ENCODE measurements at regions not wholly inside any gene's neighbourhood (a gene's known extent, or its start where the extent isn't known, plus 50 kb on each side); places are given as distances from the start of the nearest gene placed in this dataset.

DNA sequence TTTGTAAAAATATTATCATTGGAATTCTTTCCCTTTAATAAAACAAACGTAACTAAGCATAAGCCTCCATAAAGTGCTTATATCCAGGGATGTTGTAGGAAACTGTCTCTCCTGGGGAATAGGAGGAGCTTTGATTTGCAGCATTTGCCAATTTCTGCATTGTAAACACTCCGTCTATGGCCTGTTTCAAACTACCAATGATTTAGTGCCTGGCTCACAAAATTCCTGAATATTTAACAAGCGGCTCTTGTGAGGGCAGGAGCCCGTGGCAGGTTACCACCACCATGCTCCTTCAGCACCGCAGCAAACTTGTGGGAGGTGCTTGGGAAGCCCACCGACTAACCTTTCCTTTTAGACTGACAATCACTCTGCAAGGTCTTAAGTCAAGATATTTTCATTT is 520.3 kb downstream of the SOX11 start:
- no peak for DNase-seq

DNA sequence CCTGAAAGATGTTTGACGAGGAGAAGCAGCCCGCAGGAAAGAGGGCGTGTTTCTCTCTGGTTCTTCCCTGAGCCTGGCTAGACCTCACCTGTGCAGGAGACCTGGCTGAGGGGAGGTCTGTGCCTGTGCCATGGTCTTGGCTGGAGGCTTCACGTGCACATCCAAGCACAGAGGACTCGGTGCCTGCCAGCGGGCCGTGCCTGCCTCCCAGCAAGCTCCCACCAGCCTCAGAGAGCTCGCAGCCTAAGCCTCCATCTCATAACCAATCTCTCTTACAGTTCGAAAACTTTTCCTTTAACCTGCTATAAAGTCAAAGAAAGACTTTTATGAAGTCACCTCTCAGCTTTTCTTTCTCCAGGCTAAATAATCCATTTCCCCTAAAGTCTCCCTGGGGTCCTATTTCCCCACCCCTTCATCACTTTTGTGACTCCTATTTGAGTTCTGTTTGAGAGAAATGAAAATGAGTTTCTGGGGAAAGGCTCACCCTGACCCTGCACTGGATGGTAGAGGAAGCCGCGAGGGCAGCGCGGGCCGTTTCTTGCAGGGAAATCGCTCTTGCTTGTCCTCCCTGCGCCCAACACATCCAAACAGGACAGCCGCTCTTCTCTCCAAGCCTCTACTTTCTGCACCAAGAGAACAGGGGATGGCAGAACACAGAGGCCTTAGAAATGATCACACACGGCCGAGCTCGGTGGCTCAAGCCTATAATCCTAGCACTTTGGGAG is 521.0 kb downstream of the SOX11 start:
- no peak for DNase-seq

GRCh38 chr2:6214471-6214870 is 522.3 kb downstream of the SOX11 start:
- DNase-seq = no peak

- no peak for DNase-seq
Observed at GRCh38 chr2:6215053-6215452, 522.9 kb downstream of the SOX11 start.

DNA sequence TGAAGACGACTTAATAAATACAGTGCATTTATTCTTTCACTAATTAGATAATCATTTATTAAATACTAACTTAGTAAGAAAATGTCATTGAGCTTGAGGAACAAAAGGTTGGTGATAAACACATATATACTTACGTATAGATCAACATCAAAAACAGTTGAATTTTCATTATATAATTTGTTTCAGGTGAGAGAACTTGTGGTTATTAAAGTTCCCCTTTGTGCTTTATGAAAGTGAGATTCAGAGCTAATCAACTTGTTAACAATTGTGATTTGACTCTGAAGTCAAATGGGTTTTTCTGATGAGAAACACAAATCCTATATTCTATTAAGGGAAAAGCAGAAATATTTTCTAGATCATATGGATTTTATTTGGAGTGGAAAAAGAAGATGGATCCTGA is 524.0 kb downstream of the SOX11 start:
- DNase-seq = no peak

- no peak for DNase-seq
Observed at GRCh38 chr2:6218926-6219325, 526.7 kb downstream of the SOX11 start.

GRCh38 chr2:6219906-6220305 is 527.7 kb downstream of the SOX11 start:
- no peak for DNase-seq

GRCh38 chr2:6222296-6222695 is 530.1 kb downstream of the SOX11 start:
- no peak for DNase-seq

- peak; percentile 49 for DNase-seq
Observed at GRCh38 chr2:6224267-6224666, 532.1 kb downstream of the SOX11 start.

- no peak for DNase-seq
Observed at GRCh38 chr2:6228251-6228650, 536.1 kb downstream of the SOX11 start.

GRCh38 chr2:6231166-6231565 is 539.0 kb downstream of the SOX11 start:
- no peak for DNase-seq

GRCh38 chr2:6233993-6234392 is 541.8 kb downstream of the SOX11 start:
- DNase-seq = no peak

DNA sequence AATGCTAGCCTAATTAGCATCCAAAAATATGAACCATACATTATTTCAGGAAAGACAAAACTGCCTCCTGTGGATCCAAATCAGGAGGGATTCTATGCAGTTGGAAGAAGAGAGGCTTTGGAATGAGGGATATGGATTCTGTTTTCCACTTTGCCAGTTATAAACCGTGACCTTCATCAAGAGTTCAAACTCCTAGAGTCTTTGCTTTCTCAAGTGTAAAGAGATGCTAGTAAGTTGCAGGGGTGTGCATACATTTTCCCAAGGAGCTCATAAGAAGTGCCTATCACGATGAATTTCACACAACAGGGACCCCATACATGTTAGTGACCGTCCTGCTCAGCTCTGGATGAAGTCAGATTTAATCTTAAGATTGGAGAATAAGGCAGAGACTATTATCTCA is 542.5 kb downstream of the SOX11 start:
- no peak for DNase-seq

GRCh38 chr2:6236317-6236716 is 544.1 kb downstream of the SOX11 start:
- no peak for DNase-seq

DNA sequence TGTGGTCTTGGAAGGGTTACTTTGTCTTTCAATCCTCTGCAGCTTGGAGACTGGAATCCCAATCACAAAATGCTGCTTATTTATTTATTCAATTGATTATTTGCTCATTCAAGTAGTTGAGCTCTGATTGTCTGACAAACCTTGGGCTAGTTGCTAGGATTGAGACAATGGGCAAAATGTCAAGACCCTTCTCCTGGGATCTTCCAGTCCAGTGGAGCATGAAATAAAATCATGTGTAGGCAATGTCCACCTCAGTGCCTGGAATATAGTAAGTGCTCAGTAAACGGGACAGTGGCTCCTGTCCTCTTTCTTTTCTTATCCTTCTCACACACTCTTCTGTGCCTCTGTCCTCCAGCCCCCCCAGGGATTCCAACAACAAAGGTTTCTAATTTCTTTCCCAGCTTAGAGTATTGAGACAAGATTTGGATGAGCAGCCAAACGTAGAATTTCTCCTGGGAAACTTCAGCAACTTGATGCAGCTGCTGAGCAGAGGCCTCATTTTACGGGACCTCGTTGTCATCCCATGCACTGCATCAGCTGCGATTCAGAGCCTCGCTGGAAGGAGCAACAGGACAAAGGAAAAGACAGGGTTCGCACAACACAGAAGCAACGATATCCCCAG is 545.0 kb downstream of the SOX11 start:
- no peak for DNase-seq

- DNase-seq = no peak
Observed at GRCh38 chr2:6249557-6249956, 557.4 kb downstream of the SOX11 start.

DNA sequence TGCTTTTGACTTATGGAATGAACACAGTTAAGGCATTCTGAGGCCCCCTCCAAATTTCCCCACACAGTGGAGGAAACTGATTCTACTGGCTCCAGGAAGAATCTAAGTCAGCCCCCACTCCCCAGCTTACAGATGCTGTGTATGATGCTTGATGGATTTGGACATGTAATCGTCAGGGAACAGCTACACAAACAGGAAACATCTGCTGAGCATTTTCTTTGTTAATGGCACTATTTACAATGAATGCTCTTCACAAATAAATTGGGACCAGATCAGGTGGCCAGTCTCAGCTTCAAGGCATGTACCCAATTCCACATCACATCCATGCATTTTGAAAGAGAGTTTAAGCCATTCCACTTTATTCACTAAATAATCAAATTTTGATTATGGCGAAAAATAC is 562.3 kb downstream of the SOX11 start:
- no peak for DNase-seq

DNA sequence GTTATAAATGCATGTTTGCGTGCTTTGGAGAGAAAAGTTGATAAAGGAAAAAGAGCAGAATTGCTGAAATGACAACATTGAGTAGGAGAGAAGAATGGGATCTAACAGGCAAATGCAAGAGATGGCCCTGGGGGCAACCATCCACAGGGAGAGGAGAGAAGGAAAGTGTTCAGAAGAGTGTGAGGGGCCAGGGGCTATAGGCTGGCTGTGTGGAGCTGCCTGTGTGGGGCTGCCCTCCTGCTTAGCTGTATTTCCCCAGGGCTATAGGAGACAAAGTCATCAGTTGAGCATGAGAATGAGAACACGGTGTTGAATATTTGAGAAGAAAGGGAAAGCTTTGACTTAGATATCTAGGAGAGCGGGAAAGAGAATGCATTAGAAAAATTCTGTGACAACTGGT is 572.0 kb downstream of the SOX11 start:
- DNase-seq = no peak

DNA sequence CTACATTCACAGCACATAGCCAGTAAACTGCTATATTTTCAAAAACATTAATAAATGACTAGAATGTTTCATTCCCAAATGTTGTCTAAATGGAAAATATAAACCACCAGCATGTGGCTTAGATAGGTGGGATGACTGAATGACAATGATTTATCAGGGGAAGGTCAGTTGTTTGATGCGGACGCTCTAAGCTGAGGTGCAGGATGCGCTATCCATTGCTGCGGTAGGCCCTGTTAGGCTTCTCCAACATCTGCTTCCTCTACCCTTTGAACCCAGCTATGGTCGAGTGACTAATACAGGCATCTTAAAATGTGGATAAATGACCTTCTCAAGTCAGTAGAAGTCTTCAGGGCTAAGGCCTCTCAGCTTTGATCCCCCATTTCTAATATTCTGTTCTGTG is 584.2 kb downstream of the CMPK2 start:
- DNase-seq = no peak

DNA sequence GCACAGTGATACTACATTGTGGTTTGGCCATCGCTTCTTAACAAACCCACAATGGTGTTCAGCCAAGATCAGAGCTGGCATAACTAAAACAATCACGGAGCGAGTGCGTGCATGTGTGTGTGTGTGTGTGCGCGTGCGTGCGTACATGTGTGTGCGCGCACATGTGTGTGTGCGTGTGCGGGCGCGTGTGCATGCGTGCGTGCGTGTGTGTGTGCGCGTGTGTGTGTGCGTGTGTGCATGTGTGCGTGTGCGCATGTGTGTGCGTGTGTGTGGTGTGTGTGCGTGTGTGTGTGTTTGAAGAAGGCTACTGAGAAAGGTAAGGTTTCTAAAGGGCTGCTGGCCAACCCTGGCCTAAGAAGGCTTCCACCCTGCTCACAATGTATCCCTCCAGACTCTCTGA is 582.4 kb downstream of the CMPK2 start:
- DNase-seq = no peak

DNA sequence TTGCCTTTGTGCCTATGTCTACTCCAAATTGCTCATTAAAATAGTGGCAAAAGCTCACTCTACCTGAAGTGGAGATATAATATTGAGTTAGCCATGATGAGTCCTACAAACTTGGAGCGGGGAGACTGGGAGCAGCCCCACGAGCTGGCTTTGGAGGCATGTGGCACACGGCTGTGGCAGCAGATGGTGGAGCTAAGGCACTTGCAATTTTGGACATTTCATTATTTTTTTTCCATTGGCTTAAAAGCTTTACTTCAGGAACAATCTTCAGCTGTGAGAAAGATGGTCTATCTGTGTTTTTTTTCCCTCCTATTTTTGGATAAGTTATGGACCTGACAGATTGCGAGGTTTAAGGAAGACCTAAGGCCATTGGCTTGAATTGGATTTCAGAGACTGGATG is 578.3 kb downstream of the CMPK2 start:
- no peak for DNase-seq

DNA sequence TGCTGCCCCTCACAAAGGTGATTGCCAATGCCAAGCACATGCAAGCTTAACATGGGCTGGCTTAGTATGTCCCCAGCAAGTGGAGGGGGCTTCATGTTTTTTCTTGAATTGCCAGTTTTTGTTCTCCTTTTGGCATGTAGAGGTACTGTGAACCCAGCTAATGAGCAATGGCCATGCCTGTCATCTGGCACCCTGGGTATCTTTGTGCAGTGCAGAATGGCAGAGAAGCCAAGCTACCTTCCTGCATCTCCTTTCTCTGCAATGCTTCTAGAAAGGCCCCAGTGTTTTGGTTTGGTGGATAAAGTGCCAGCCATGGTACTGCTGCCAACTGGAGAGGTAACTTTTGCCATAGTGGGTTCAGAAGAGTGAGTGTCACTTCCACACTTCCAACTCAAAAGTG is 576.9 kb downstream of the CMPK2 start:
- DNase-seq = no peak

DNA sequence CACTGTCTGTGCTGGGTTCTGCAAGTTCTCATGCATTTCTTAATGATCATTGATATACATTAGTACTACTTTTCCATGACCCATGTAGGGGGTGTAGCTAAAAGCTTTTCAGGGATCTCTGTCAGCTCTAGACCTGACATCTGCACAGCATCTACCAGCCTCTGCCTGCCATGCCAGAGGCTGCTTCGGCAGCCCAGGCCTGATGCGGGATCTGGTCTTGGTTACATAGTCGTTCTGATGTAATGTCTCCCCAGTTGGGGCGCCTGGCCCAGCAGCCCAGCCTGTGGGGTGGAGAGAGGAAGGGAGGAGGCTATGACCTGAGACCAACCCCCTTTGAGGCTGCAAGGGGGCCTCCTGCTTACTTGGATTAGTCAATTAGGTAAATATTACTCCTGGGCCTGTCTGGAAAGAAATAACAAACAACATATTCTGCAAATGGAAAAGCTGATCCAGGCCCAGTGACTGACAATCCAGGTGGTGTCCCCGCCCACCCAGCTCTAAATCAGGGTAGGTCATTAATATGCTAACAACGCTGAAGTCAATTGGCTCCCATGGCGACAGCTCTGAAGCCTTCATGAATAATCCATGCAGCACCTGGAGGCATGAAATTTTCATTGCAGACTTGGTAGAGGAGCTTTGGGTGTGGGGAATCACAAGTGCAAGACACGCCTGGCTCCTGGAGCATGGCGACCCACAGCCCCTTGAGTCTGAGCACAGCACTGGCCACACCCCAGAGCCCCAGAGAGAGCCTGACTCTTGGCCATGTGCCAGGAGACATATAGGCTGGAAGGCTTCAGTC is 575.3 kb downstream of the CMPK2 start:
- DNase-seq = peak; percentile 39

GRCh38 chr2:6294791-6295190 is 570.9 kb downstream of the CMPK2 start:
- DNase-seq = no peak

Data from right kidney (tissue), 1 donor.